ENCODE measurements at regions not wholly inside any gene's neighbourhood (a gene's known extent, or its start where the extent isn't known, plus 50 kb on each side); places are given as distances from the start of the nearest gene placed in this dataset.

DNA sequence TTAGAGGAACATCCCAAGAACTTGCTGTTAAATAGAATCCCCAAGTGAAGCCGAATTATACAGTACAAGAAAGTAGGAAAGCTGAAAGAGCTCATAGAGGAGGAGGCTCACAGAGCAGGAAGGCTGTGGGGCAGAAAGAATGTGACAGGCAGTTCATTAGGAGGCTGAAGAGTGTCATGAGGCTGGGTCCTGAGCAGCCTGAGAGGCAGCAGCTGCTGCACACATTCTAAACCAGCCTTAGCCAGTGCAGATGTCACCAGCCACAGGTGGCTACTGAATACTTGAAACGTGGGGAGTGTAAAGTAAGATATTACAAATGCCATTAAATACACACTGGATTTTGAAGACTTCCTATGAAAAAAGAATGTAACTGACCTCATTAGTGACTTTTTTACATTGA is 490.2 kb upstream of the KLHL29 start:
- no peak for DNase-seq (ENCODE audit: low read depth)

DNA sequence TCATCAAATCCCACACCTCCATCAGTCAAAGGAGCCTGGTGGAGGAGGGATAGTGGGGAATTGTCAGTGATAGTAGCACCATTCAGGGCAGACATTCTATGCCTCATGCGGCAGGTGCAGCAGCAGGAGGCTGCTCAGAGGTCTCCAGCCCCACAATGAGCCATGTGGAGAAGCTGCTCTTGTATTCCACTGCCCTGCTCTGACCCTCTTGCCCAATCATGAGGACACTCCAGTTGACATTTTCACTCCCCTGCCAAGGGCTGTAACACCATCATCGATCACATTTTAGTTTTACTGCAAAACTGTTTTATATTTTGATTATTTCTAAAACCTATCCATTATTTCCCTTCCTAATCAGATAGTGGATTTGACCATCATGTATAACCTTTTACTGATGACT is 487.6 kb upstream of the KLHL29 start:
- no peak for DNase-seq (ENCODE audit: low read depth)

DNA sequence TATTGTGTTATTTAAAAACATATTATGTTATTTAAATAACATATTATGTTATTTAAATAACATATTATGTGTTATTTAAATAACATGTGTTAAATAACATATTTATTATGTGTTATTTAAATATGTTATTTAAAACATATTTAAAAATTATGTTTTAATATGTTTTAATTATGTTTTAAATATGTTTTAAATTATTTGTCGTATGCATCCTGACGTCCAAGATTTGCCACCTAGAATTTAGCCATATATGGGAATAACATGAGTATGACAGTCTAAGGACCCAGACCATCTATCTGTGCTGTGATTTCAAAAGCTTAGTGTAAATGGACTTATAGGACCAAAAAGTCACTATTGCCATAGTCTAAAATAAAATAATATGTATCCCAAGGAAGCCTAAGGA is 484.3 kb upstream of the KLHL29 start:
- DNase-seq (ENCODE audit: low read depth) = no peak

DNA sequence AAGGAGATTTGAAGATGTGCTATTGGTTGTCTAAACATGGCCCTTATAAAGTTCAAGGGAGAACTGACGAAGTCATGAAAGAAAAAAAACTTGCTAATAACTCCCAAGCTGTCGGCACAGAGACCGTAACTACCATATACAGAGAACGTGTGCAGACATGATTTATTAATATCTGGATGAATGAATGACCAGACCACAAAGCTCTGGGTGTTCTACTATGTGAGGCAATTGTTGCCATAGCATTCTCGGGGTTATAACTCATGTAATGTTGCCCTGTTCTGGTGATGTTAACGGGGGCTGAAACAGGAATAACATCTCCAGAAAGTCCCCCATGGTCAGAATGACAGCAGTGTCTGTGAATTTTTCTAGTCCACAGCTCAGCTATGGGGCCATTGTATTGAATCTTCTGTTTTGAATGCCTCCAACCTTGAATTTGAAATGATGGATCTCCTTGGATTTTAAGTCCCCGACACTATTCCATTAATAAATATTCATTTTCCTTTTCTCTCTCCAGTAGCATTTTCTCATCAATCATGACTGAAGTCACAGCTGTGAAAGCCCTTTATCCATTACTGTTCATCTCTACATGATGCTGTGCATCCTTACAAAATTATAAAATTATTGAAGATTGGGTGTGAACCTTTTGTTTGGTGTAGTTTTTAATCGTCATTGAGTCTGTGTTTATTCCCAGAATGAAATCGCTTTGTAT is 483.4 kb upstream of the KLHL29 start:
- DNase-seq (ENCODE audit: low read depth) = no peak

DNA sequence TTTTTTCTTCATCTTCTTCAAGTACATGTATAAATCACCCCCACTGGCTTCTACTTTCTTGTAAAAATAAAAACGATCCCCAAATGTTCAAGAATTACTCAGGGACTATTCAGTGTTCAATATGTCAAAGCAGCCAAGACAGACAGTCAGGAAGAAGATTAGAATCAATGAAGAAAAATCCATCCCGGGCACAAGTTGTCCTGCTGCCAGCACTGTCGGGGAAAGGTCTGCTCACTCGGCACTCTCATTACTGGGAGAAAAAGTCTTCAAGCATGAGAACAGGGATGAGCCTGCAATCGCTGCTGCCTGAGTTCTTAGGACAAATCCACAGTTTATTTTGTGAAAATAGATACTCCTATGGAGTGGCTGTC is 482.8 kb upstream of the KLHL29 start:
- DNase-seq (ENCODE audit: low read depth) = no peak

DNA sequence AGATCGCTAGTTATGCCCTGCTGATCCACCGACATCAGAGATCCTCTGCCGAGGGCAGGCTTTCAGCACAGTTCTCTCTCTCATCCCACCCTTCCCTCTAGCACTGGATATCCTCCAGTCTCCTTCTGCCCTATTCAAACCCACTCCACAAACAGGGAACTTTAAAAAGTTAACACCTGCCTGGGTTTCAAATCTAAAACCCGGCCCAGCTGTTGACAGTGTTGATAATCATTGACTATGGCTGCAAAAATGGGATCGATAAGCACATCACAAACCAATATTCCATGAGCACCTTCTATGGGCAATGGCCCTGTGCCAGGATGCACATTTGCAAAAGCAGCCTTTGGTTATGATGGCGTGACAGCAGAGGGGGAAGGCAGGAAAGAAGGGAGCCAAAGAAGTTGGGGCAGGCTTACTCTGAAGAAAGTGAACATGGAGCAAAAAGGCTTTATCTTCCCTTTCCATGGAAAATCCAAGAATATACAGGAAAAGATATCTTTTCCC is 482.3 kb upstream of the KLHL29 start:
- DNase-seq (ENCODE audit: low read depth) = no peak

DNA sequence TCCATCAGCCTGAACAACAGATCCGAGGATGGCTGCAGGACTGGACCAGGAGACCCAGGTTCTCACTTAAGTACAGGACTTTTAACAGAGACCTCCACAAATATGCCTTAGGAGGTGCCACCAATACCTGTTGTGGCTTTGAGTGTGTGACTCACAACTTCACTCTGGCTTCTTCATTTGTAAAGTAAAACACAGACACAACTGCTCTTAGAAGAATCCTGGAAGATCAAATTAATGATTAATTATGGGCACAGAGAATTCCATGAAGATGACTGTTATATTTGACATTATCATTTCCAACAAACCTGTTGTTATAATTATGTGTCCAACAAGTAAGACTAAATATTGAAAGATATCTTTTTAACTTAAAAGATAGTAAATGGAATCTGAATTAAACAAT is 481.4 kb upstream of the KLHL29 start:
- no peak for DNase-seq (ENCODE audit: low read depth)

DNA sequence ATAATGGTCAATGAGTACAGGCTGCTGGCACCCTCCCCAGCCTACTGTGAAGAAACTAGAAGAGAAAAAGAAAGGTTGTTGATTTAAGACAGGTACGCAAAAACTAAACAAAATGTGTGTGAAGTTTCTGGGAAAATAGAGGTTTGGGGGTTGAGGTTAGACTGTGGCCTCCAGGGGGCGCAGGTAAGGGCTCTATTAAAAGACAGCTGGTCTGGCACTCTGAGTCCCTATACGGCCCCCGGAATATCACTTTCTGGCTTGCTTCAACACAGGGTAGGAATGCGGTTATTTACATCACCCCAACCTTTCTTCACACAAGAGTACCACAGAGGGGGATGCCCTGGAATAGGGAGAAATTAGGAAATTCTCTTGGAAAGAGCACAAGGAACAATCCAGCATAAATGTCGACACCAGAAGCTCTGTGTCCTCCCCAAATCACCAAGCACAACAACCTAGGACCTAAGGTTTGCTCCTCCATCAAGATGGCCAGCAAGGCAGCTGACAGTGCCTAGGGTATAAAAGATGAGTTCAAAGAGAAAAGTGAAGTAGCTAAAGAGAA is 480.8 kb upstream of the KLHL29 start:
- DNase-seq (ENCODE audit: low read depth) = no peak

DNA sequence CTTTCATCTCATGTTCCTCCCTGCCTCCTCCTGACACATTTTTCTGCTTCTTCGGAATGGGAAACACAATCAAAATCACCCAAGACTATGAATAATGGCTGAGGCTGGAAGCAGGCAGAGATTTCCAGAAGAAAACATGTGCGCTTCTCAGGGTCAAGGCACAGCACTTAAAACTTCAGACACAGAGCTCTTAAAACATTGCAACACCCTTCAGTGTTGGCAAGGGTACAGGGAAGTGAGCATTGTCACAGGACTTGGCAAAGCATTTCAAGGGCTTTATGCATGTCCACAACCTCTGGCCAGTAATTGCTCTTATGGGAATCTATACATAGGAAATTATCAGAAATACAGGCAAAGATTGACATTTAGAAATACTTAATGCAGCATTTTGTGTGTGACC is 477.6 kb upstream of the KLHL29 start:
- DNase-seq (ENCODE audit: low read depth) = no peak

DNA sequence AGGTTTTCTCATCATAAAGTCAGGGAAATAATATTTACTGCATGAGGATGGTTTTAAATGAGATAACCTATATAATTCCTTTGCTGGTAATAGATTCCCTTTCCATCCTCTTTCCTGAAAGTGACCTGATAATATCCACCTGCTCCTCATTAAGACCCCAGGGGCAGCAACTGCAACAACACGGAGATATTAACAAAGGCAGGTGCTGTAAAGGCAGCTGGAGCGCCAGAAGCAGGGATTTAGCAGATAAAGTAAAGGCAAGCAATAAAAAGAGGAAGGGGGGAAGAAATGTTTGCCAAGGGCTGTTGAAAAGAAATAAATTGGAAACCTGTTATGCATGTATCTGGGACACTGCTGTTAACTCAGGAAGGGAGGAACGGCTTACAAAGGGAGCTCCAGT is 472.6 kb upstream of the KLHL29 start:
- DNase-seq (ENCODE audit: low read depth) = no peak

DNA sequence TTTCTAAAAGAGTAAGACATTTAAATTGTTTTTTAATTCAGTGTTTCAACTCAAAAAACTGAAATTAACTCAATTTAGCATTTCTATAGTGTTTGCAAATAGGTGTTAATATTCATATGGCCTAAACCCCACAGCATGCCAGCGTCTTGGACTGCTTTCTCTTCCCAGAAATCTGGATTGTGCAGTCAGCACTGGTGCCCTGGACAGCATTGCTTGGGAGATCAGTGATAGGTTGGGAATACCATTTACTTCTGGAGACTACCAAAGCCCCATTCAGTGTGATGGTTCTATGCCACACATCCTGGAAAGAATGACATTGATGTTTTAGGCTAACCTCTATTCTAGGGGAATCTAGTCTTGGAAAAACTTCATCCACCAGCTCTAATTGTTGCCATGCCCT is 455.0 kb upstream of the KLHL29 start:
- DNase-seq (ENCODE audit: low read depth) = no peak

DNA sequence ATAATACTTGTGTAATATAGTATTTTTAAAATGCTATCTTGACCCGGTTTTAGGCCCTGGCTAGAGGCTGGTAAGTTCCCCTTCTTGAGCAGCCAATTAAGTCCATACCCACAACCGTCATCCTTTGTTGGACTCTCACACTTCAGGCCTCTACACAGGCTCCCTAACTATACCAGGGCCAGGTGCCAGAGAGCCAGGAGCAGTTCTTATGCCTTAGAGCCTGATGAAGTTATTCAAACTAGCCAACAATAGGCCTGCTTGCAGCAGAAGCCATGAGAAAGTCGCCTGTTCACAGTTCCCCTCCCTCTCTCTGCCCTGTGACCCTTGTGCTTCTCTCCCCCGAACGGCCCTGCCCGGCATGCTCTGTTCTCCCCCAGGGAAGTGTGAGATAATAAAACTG is 454.2 kb upstream of the KLHL29 start:
- DNase-seq (ENCODE audit: low read depth) = no peak

DNA sequence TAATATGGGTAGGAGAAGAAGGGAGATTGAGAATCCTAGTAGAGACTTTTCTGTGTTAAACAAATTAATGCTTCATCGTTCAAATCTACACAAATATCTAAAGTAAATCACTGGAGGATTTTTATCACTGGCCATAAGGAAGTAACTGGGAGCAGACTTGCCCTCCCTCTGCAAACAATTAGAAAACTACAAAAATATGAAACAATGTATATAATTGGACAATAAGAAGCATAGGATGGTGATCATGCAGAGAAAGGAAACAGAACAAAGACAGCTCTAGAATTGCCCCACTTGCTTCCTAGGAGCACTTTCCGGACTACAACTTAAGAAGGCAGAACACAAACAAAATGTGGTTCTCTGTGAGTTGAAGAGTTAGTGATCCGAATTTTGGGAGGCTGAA is 452.7 kb upstream of the KLHL29 start:
- DNase-seq (ENCODE audit: low read depth) = no peak

DNA sequence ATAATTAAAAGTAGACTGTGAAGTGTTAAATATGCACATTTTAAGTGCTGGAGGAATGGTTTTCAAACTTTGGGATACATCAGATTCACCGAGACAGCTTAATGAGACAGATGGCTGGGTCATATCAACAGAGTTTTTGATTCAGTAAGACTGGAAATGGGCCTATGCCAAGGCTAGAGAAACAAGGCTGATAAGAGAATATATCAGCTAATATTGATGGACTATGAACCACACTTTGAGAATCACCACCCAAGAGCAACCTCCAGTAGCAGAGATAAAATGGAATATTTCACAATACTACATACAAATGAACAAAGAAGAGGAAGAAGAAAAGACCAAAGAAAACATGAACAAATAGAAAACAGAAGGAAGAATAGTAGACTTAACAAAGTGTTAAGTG is 450.2 kb upstream of the KLHL29 start:
- DNase-seq (ENCODE audit: low read depth) = no peak

DNA sequence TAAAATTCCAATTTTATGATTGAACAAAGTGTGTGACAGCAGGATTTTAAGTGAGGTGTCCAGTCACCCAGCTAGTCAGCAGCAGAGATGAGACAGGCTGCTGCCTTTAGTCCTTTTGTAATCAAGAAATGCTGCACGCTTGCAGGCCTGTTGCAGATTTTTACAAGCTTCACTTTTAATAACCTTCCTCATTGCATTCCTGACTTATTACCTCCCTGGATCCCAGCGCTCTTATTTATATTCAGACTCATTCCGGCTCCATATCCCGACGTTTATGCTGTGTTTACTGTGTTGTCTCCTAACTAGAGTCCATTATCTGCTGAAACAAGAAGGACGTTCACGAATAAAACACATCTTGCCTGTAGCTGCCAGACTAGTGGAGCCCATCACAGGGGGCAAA is 442.5 kb upstream of the KLHL29 start:
- no peak for DNase-seq (ENCODE audit: low read depth)

DNA sequence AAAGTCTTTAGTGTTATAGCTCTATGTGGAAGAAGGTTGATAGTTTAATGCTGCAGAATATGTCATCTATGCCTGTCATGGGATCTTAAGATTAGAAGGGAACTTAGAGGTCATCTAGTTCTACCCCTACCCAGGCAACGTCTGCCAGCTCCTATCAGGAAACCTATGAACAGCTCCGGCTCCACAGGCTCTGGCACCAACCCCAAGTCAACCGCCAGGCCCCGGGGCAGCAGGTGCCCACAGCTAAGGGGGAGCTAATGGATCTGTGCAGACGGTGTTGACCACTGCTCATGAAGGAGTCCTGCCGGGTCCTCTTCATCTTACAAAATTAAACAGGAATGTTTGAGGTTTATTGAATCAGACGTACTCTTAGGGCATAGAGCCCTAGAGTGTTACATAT is 440.8 kb upstream of the KLHL29 start:
- no peak for DNase-seq (ENCODE audit: low read depth)

DNA sequence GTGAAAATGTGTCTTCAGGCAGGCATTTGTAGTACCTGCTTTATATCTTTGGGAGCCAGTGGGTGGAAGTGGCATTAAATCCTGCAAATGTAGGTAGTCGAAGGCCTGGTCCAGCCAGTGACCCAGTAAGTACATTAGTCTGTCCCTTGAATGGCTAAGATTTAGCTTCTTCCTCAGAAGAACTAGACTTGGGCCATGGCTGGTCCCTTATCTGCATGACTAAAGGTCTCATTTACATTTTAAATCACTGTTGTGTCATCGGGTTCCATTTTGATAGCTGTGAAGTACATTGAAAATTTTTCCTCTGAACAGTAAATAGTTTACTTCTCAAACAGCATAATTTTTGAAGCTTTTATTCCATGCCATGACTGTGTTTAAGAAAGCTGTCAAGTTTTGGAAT is 438.4 kb upstream of the KLHL29 start:
- DNase-seq (ENCODE audit: low read depth) = no peak

DNA sequence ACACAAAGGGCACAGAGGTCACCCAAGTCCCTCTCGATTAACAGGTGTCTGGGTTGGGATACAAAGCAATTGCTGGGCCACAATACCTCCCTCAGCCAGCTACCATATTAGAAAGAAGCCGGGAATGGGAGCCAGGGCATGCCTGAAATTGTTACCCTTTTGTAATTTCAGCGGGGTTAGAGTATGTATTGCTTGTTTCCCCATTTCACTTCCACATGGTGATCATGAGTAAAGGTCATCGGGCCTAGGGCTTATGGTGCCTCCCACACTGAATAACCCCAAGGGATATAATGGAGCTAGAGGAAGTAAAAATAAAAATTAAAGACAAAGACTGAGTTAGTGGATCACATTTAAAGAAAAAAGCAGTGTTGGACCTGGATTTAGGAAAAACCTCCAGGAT is 437.2 kb upstream of the KLHL29 start:
- no peak for DNase-seq (ENCODE audit: low read depth)

DNA sequence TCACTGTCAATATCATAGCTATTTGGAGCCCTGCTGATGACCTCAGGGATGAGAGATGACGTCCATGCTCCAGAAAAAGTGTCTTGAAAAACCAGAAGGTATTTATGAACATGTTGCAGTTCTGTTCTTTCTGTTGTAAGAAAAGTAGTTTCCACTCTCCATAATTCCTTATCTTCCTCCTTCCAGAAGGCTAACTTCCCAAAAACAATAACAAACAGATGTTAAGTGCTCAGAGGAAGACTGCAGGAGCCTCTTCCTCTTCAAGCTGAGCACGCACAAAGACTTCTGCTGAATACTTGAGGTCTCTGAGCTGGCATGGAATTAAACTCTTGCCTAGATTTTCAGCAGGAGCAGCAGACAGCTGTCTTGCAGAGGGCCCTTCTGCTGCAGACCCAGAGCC is 434.5 kb upstream of the KLHL29 start:
- DNase-seq (ENCODE audit: low read depth) = no peak

DNA sequence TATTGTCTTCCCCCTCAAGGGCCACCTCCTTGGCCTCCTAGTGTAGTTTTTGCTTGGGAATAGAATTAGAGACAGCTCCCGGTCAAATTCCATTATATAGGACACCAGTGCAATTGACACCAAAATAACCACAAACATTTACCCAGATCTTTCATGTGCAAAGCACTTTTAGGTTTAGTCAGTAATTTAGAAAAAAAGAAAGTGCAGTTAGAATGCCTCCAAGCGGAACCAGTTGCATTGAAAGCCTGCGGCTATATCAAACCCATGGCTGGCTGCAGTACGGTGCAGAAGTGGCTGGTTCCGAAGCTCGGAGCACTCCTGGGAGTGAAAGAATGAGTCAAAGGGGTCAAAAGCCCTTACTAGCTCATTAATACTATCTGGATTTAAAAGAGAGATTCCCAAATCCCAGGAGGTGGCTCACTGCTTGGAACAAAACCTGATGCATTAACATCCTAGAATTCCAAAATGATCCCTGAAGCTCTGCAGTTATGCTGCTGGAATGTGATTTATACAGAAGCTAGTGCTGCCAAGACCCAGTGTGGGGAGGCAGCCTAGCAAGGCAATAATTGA is 432.2 kb upstream of the KLHL29 start:
- no peak for DNase-seq (ENCODE audit: low read depth)

DNA sequence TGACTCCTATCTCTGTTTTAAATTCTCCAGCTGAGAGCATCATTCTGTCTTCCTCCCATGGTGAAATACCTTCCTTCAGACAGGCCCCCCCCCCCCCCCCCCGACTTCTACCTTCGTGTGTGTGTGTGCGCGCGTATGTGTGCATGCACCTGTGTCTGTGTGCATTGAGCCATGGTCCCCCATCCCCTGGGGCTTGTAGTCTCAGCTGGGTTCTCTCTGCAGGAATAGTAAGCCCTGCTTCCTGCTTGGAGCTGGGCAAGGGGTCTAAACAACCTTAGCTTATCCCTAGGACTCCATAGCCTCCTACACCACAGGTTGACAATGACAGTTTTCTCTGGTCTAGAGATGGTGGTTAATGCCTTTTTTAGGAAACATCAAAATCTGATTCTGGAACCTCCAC is 427.5 kb upstream of the KLHL29 start:
- DNase-seq (ENCODE audit: low read depth) = no peak

DNA sequence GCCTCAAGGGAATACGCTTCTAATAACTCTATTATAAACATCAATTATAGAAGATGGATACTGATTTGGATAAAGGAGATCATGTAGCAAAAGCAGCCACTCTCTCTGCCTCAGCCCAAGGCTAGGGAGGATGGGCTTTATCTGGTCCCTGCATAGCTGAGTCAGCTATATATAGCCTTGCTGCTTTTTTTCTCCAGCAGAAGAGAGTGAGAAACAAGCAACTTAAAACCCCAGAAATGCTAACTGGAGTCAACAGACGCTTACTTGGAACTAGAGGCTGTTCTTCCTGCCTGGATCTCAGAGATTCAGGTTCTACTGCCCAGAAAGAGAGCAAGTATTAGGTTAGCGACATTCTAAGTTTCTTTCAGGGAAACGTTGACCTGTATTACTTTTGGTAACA is 426.7 kb upstream of the KLHL29 start:
- DNase-seq (ENCODE audit: low read depth) = no peak

DNA sequence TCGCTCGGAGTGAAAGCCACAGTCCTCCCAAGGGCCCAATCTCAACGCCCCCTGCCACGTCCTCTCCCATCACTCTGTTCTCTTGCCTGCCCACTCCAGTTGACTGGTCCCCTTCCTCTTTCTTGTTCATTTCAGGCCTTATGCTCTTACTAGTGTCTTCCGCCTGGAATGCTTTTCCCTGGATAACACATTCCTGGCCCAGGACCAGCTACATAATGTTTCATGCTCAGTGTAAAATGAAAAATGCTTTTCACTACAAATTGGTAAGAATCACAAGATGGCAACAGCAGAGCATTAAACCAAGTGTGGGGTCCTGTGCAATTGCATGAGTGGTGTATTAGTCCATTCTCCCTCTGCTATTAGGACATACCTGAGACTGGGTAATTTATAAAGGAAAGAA is 417.2 kb upstream of the KLHL29 start:
- DNase-seq (ENCODE audit: low read depth) = no peak
